T-helper 1 cell treated with Interleukin-12 subunit alpha and Interleukin-12 subunit beta and Interleukin-4 antibody, amounts not matched to agents 30 ng/mL and 1 ng/mL, for 36 hours (primary cell): ENCODE measurements at regions not wholly inside any gene's neighbourhood (a gene's known extent, or its start where the extent isn't known, plus 50 kb on each side); places are given as distances from the start of the nearest gene placed in this dataset.
"Not testable (repeated sequence)": the region's sequence is repeated elsewhere in the genome, so short reads cannot be mapped to it uniquely, and the experiment has no call there.

ENCODE experiments used
- intact Hi-C: fragments of 100-400 bp; cut with micrococcal nuclease; formaldehyde crosslinking; loops from one replicate; pipeline ENCODE4 v1.15.1; 2024

GRCh38 chr20:50325215-50325614 is 134.6 kb downstream of the CEBPB start:
- intact Hi-C loops = no loop called here

- intact Hi-C loops = no loop called here
Measured at GRCh38 chr20:50325651-50326050, 135.0 kb downstream of the CEBPB start.

GRCh38 chr20:50327666-50328065 is 137.0 kb downstream of the CEBPB start:
- intact Hi-C loops = no loop called here

GRCh38 chr20:50328222-50328979 is 137.8 kb downstream of the CEBPB start:
- intact Hi-C loops = no loop called here

- intact Hi-C loops = no loop called here
Measured at GRCh38 chr20:50328996-50329898, 138.6 kb downstream of the CEBPB start.

- intact Hi-C loops = no loop called here
Measured at GRCh38 chr20:50329981-50330503, 139.4 kb downstream of the CEBPB start.

- intact Hi-C loops = no loop called here
Measured at GRCh38 chr20:50330504-50331313, 140.1 kb downstream of the CEBPB start.

- intact Hi-C loops = no loop called here
Measured at GRCh38 chr20:50331469-50332363, 141.1 kb downstream of the CEBPB start.

GRCh38 chr20:50332491-50332980 is 141.9 kb downstream of the CEBPB start:
- intact Hi-C loops = no loop called here

- intact Hi-C loops = no loop called here
Measured at GRCh38 chr20:50333131-50333670, 142.6 kb downstream of the CEBPB start.

GRCh38 chr20:50333812-50334211 is 143.2 kb downstream of the CEBPB start:
- intact Hi-C loops = no loop called here

- intact Hi-C loops = not testable (repeated sequence)
Measured at GRCh38 chr20:50334512-50334911, 143.9 kb downstream of the CEBPB start.

GRCh38 chr20:50335105-50335504 is 144.5 kb downstream of the CEBPB start:
- intact Hi-C loops = loop anchor here (5.0 kb wide), 2 partner anchors 48 to 223 kb away; partner anchors contain the start of gene UBE2V1

- intact Hi-C loops = loop anchor here (5.0 kb wide), 2 partner anchors 49 to 224 kb away; partner anchors contain the start of gene UBE2V1
Measured at GRCh38 chr20:50335866-50336265, 145.2 kb downstream of the CEBPB start.

GRCh38 chr20:50336661-50337060 is 146.0 kb downstream of the CEBPB start:
- intact Hi-C loops = loop anchor here (5.0 kb wide), 2 partner anchors 49 to 224 kb away; partner anchors contain the start of gene UBE2V1

- intact Hi-C loops = loop anchor here (1.0 to 5.0 kb wide), 3 partner anchors 49 to 225 kb away; partner anchors contain the start of gene UBE2V1
Measured at GRCh38 chr20:50337521-50338466, 147.2 kb downstream of the CEBPB start.

- intact Hi-C loops = loop anchor here (1.0 to 5.0 kb wide), 7 partner anchors 11 to 226 kb away; partner anchors contain the start of gene UBE2V1
Measured at GRCh38 chr20:50338479-50339391, 148.1 kb downstream of the CEBPB start.
